ENCODE measurements at regions not wholly inside any gene's neighbourhood (a gene's known extent, or its start where the extent isn't known, plus 50 kb on each side); places are given as distances from the start of the nearest gene placed in this dataset.

- Histone ChIP-seq H3K27me3 (ENCODE audit: insufficient read depth) (no peaks in the 10 kb centered on the region), H3F3A (replicated peaks; ENCODE audit: insufficient read depth) (no peaks in the 10 kb centered on the region), H3K4me3 (ENCODE audit: low read depth in 2 of 2, low read length in 1 of 2) (no peak overlapping the region), H3K27ac (ENCODE audit: low read depth in 2 of 2, low read length in 1 of 2) (no peak overlapping the region), H3K36me3 (replicated peaks in 1 of 2; ENCODE audit: control insufficient read depth in 1 of 2, insufficient read depth in 2 of 2, low read length in 1 of 2) (no peaks in the 10 kb centered on the region), H3K9me3 (no peaks in the 10 kb centered on the region), H4K20me1 (ENCODE audit: insufficient read depth) (no peaks in the 10 kb centered on the region), H3K9me2 (no peaks in the 10 kb centered on the region), H3K4me2 (no peak overlapping the region), H3K79me2 (ENCODE audit: insufficient read depth) (no peaks in the 10 kb centered on the region), H2AFZ (ENCODE audit: low read depth) (no peak overlapping the region), H3K4me1 (ENCODE audit: control insufficient read depth in 1 of 2, insufficient read depth in 2 of 2, low read depth in 1 of 2, low read length in 1 of 2) (no peaks in the 10 kb centered on the region), H3K9ac (no peak overlapping the region)
- WGBS (ENCODE audit: low lambda C conversion rate) = 4% methylated on average over 5 of the region's 6 CpGs
- CTCF ChIA-PET = no interaction called here
- POLR2A ChIA-PET = no interaction called here
- TF ChIP-seq SIN3A (IDR thresholded peaks at IDR 0.05; ENCODE audit: borderline replicate concordance, low read depth, low read length) = no peak
- DNase-seq = no peak
Measured at GRCh38 chr5:161167016-161167767, 315.2 kb upstream of the ATP10B start.

DNA sequence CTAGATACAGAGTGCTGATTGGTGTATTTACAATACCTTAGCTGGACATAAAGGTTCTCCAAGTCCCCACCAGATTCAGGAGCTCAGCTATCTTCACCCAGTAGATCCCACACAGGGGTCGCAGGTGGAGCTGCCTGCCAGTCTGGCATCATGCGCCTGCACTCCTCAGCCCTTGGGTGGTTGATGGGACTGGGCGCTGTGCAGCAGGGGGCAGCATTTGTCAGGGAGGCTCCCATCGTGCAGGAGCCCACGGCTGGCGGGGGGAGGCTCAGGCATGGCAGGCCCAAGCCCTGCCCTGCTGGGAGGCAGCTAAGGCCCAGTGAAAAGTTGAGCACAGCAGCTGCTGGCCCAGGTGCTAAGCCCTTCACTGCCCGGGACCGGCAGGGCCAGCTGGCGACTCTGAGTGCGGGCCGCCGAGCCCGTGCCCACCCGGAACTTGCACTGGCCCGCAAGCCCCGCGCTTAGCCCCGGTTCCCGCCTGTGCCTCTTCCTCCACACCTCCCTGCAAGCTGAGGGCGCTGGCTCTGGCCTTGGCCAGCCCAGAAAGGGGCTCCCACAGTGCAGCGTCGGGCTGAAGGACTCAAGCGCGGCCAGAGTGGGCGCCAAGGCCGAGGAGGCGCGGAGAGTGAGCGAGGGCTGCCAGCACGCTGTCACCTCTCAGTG is 314.1 kb upstream of the ATP10B start:
- no peak for TF ChIP-seq NRF1 (IDR thresholded peaks at IDR 0.05; ENCODE audit: low read depth, low read length)
- no peak for TF ChIP-seq RXRA (IDR thresholded peaks at IDR 0.05; ENCODE audit: borderline replicate concordance, low read depth)
- H3K9me2 ChIP-seq = no peaks in the 10 kb centered on the region
- POLR2A ChIA-PET = interaction anchor here (0.7 kb wide), 1 partner anchor 1077 kb away, joined by 11 read pairs; no protein-coding TSS in a partner anchor
- H3K4me2 ChIP-seq = no peak overlapping the region
- 48% methylated on average over 20 of the region's 30 CpGs for WGBS (ENCODE audit: low lambda C conversion rate)
- H2AFZ ChIP-seq (ENCODE audit: low read depth) = no peak overlapping the region
- H4K20me1 ChIP-seq (ENCODE audit: insufficient read depth) = no peaks in the 10 kb centered on the region
- no peaks in the 10 kb centered on the region for H3K27me3 ChIP-seq (ENCODE audit: insufficient read depth)
- CTCF ChIA-PET = no interaction called here
- DNase-seq = no peak
- H3K4me1 ChIP-seq (ENCODE audit: control insufficient read depth in 1 of 2, insufficient read depth in 2 of 2, low read depth in 1 of 2, low read length in 1 of 2) = no peaks in the 10 kb centered on the region
- H3K27ac ChIP-seq (ENCODE audit: low read depth in 2 of 2, low read length in 1 of 2) = no peak overlapping the region
- H3K9me3 ChIP-seq = no peaks in the 10 kb centered on the region
- H3F3A ChIP-seq (replicated peaks; ENCODE audit: insufficient read depth) = no peaks in the 10 kb centered on the region
- no peaks in the 10 kb centered on the region for H3K79me2 ChIP-seq (ENCODE audit: insufficient read depth)
- no peak overlapping the region for H3K9ac ChIP-seq
- no peak overlapping the region for H3K4me3 ChIP-seq (ENCODE audit: low read depth in 2 of 2, low read length in 1 of 2)
- no peaks in the 10 kb centered on the region for H3K36me3 ChIP-seq (replicated peaks in 1 of 2; ENCODE audit: control insufficient read depth in 1 of 2, insufficient read depth in 2 of 2, low read length in 1 of 2)

- H3K27ac ChIP-seq (ENCODE audit: low read depth in 2 of 2, low read length in 1 of 2) = no peak overlapping the region
- no peaks in the 10 kb centered on the region for H3K36me3 ChIP-seq (replicated peaks in 1 of 2; ENCODE audit: control insufficient read depth in 1 of 2, insufficient read depth in 2 of 2, low read length in 1 of 2)
- H3K9me2 ChIP-seq = no peaks in the 10 kb centered on the region
- no peaks in the 10 kb centered on the region for H3F3A ChIP-seq (replicated peaks; ENCODE audit: insufficient read depth)
- no peaks in the 10 kb centered on the region for H3K27me3 ChIP-seq (ENCODE audit: insufficient read depth)
- H3K4me3 ChIP-seq (ENCODE audit: low read depth in 2 of 2, low read length in 1 of 2) = no peak overlapping the region
- POLR2A ChIA-PET = no interaction called here
- TF ChIP-seq FOXM1 (IDR thresholded peaks at IDR 0.05; ENCODE audit: low read depth) = no peak
- TF ChIP-seq FOSL2 (IDR thresholded peaks at IDR 0.05; ENCODE audit: borderline replicate concordance, low read depth) = no peak
- no peak for TF ChIP-seq MXI1 (IDR thresholded peaks at IDR 0.05; ENCODE audit: low read depth, low read length)
- TF ChIP-seq USF2 (IDR thresholded peaks at IDR 0.05; ENCODE audit: borderline replicate concordance, low read depth, low read length) = no peak
- no peaks in the 10 kb centered on the region for H4K20me1 ChIP-seq (ENCODE audit: insufficient read depth)
- H3K4me1 ChIP-seq (ENCODE audit: control insufficient read depth in 1 of 2, insufficient read depth in 2 of 2, low read depth in 1 of 2, low read length in 1 of 2) = no peaks in the 10 kb centered on the region
- no peaks in the 10 kb centered on the region for H3K9me3 ChIP-seq
- WGBS (ENCODE audit: low lambda C conversion rate) = 7% methylated on average over 2 of the region's 2 CpGs
- H2AFZ ChIP-seq (ENCODE audit: low read depth) = no peak overlapping the region
- CTCF ChIA-PET = no interaction called here
- no peak overlapping the region for H3K4me2 ChIP-seq
- H3K9ac ChIP-seq = no peak overlapping the region
- no peaks in the 10 kb centered on the region for H3K79me2 ChIP-seq (ENCODE audit: insufficient read depth)
- no peak for DNase-seq
Measured at GRCh38 chr5:161157925-161158324, 305.9 kb upstream of the ATP10B start.

All from SK-N-SH (cell line).